ENCODE measurements at regions not wholly inside any gene's neighbourhood (a gene's known extent, or its start where the extent isn't known, plus 50 kb on each side); places are given as distances from the start of the nearest gene placed in this dataset.

GRCh38 chr5:174626369-174626920, 97.9 kb upstream of the MSX2 start:
- no peak for TF ChIP-seq CTCF (IDR thresholded peaks at IDR 0.05)
- TF ChIP-seq EP300 (IDR thresholded peaks at IDR 0.05), result no peak
- no peak for TF ChIP-seq POLR2A (IDR thresholded peaks at IDR 0.05)
